ENCODE measurements at regions not wholly inside any gene's neighbourhood (a gene's known extent, or its start where the extent isn't known, plus 50 kb on each side); places are given as distances from the start of the nearest gene placed in this dataset.

GRCh38 chr11:45471266-45471665 is 185.1 kb upstream of the SYT13 start:
- DNase-seq: no peak

GRCh38 chr11:45470794-45471167 is 184.6 kb upstream of the SYT13 start:
- DNase-seq: no peak

GRCh38 chr11:45470151-45470793 is 184.1 kb upstream of the SYT13 start:
- DNase-seq: peak; percentile 80

GRCh38 chr11:45468267-45468856 is 182.2 kb upstream of the SYT13 start:
- DNase-seq: peak; percentile 19

- DNase-seq: no peak
Measured at GRCh38 chr11:45463541-45463940, 177.4 kb upstream of the SYT13 start.

GRCh38 chr11:45461514-45461913 is 175.4 kb upstream of the SYT13 start:
- no peak for DNase-seq

- no peak for DNase-seq
Measured at GRCh38 chr11:45459491-45459890, 173.3 kb upstream of the SYT13 start.

GRCh38 chr11:45458269-45458668 is 172.1 kb upstream of the SYT13 start:
- no peak for DNase-seq

GRCh38 chr11:45457649-45458048 is 171.5 kb upstream of the SYT13 start:
- DNase-seq: no peak

- DNase-seq: no peak
Measured at GRCh38 chr11:45456686-45457085, 170.5 kb upstream of the SYT13 start.

GRCh38 chr11:45455536-45455935 is 169.4 kb upstream of the SYT13 start:
- DNase-seq: no peak

GRCh38 chr11:45454917-45455401 is 168.8 kb upstream of the SYT13 start:
- no peak for DNase-seq

GRCh38 chr11:45453721-45454120 is 167.6 kb upstream of the SYT13 start:
- no peak for DNase-seq

GRCh38 chr11:45451766-45452440 is 165.8 kb upstream of the SYT13 start:
- no peak for DNase-seq

GRCh38 chr11:45450189-45450588 is 164.0 kb upstream of the SYT13 start:
- DNase-seq: no peak

- DNase-seq: no peak
Measured at GRCh38 chr11:45449036-45449601, 163.0 kb upstream of the SYT13 start.

- no peak for DNase-seq
Measured at GRCh38 chr11:45448561-45448960, 162.4 kb upstream of the SYT13 start.

GRCh38 chr11:45446998-45447397 is 160.9 kb upstream of the SYT13 start:
- no peak for DNase-seq

- DNase-seq: no peak
Measured at GRCh38 chr11:45446434-45446833, 160.3 kb upstream of the SYT13 start.

- DNase-seq: peak; percentile 72
Measured at GRCh38 chr11:45444796-45445195, 158.7 kb upstream of the SYT13 start.

GRCh38 chr11:45440111-45440510 is 154.0 kb upstream of the SYT13 start:
- DNase-seq: peak; percentile 94

- no peak for DNase-seq
Measured at GRCh38 chr11:45436966-45437365, 150.8 kb upstream of the SYT13 start.

- DNase-seq: peak; percentile 44
Measured at GRCh38 chr11:45436118-45436517, 150.0 kb upstream of the SYT13 start.

GRCh38 chr11:45435706-45436105 is 149.6 kb upstream of the SYT13 start:
- no peak for DNase-seq

Data from NCI-H69 (cell line).